ENCODE measurements at regions not wholly inside any gene's neighbourhood (a gene's known extent, or its start where the extent isn't known, plus 50 kb on each side); places are given as distances from the start of the nearest gene placed in this dataset.

DNA sequence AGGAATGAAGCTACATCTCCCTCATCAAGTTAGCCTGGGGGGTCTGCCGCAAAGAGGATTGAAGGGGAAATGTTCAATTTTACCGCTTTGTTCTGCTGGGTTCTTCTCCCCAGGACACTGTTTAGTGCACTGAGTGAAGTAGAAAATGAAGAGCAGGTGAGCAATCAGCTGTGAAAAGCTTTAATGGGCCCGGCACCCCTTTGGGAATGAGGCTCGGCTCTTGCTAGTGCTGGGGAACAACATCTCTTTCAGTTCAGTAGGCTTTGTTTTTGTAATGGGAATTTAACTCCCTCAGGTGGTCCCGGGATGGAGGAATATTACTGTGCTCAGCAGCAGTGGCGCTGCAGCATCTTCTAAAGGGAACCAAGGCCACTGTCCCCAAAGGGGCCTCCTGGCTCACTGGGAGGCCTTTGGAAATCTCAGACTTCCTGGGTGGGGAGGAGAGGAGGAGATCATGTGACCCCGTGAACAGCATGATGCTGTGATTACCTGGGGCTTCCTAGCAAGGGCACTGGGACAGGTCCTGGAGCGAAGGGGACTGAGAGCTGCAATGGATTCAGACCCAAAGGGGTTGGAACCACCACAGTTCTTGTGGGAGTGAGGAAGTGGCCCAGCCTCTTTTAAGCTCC lies 85.2 kb upstream of the MAX start:
- DNase-seq, result no peak

DNA sequence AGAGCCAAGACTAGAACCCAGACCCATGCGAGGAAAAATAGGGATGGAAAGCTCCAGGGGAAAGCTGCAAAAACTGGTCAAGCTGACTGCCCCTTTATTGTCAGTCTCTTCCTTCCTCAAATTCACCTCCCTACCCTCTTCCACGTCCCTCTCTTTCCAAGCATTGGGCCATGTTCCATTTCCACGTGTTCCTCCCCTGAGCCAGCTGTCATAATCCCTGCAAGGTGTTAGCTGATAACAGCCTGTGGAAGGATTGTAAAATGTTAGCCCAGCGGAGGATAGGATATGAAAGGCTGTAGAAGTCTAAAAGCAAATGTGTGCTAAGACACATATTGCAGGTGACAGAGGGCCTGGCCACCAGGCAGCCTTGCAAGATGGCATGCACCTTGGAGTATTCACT lies 88.0 kb upstream of the MAX start:
- no peak for DNase-seq

DNA sequence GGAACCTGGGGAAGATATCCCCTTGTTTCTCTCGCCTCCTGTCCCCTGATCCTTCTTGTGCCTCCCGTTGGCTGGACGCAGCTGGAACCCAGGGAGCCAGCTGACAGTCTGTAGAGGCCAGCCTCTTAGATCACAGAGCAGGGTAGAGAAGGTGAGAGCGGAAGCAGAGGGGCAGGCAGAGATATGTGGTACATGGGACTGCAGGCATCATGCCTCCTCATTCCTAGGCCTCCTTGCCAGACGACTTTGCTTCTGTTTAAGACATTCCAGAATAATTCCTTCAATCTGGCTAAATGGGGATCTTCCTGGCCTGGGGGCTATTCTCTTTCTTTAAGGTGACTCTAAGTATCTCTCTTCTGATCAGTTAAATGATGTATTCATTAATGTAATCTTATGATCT lies 89.4 kb upstream of the MAX start:
- DNase-seq, result no peak

DNA sequence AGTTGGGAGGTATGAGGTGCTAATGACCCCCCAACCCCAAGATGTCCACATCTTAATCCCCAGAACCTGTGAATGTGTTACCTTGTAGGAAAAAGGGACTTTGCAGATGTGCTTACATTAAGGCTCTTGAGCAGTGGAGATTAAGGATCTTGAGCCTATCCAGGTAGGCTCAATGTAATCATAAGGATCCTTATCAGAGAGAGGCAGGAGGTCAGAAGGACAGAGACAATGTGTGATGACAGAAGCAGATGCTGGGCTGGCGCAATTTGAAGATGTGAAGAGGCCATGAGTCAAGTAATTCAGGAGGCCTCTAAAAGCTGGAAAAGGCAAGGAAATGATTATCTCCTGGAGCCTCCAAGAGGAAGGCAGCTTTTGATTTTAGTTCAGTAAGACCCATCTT lies 90.4 kb upstream of the MAX start:
- no peak for DNase-seq

DNA sequence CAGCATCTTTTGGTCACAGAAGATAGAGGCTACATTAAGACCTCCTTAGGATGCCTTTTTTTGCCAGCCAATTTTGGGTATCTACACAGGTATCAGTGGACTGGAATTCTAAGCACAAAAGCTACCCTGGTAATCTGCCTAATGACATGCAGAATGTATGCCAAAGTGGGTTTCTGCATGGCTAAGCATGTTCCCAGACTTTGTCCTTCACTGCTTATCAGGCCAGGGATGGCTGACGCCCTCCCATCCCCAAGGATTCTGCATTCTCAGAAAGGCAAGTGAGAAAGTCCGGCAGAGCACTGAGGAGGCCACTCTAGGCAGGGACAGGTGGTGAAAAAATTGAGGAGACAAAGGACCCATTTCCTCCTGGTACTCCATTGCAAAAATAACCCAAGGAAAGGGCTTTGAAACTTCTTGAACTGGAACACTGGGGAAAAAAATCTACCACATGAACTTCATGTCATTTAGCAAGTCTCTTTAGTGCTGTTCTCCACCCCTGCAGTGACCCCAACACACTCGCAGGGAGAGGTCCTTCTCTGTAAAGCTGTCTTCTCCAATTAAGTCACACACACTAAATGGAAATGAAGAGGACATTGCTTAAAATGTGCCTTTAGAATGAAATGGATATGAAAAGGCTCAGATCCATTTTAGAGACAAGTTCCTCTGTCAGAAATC lies 91.7 kb upstream of the MAX start:
- DNase-seq, result no peak

DNA sequence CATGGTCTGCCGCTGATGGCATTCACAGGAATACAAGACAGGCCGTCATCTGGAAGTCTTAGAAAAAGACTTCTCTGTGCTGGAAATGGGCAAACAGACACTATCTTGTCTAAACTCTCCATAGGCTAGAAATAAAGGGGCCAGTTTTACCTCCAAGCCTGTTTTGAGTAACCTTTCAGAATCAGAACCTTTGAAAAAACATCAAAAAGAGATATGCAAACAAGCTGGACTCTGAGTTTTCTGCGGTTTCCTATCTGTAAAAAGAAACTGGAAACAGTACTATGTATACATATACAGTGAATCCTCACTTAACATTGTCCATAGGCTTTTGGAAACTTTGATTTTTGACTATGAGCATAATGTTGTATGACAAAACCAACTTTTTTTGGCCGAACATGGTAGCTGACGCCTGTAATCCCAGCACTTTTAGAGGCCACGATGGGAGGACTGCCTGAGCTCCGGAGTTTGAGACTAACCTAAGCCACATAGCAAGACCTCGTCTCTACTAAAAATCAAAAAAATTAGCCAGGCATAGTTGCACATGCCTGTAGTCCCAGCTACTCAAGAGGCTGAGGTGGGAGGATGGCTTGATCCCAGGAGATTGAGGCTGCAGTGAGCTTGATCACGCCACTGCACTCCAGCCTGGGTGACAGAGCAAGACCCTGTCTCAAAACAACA lies 92.9 kb upstream of the MAX start:
- no peak for DNase-seq

DNA sequence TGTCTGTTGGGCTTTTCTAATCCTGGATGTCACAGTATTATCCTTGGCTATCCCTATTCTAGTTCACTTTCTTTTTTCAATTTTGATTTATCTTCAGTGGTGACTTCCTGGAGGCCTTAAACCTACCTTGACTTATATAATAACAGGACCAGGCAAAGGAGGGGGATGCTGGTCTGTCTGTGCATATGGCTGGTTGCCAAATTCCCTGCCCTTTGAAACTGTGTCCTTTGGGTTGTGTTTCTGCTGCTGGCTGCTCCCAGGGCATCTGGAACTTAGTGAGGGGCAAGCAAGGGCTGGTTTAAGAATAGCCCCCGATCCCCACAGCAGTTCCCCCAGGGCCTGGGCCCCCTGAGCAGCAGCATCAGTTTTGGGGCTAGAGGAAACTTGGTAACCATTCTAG lies 96.0 kb upstream of the MAX start:
- no peak for DNase-seq

DNA sequence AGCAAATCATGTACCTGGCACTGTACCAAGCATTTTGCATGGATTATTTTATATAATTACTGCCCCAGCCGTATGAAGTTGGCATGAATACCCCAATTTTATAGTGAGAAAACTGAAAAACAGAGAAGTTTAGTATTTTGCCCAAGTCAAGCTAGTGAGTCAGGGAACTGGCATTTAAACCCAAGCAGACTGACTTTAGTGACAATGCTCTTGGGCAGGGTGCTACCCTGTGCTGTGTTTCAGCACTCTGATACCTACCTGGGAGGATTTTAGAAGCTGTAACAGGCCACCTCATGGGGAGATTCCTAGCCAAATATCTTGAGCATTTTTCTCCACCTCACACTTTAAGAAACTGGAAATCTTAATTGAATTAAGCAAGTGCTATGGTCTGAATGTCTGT lies 98.1 kb upstream of the MAX start:
- DNase-seq, result no peak

DNA sequence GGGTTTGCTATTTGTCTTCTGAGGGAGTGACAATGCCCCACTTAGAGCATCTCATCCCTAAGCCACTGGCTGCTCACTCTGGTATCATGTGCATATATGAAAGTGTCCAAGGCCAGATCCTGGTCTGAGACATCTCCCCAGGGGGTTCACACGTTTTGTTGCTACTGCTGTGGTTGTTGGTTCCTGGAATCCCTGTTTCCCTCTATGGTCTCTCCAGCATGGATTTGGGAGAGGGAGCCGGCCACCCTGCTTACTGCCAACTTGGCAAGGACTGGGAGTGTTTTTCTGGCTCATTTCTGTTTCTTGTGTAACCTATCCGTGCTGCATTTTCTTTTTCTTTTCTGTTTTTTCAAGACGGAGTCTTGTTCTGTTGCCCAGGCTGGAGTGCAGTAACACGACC lies 101.3 kb upstream of the MAX start:
- no peak for DNase-seq

DNA sequence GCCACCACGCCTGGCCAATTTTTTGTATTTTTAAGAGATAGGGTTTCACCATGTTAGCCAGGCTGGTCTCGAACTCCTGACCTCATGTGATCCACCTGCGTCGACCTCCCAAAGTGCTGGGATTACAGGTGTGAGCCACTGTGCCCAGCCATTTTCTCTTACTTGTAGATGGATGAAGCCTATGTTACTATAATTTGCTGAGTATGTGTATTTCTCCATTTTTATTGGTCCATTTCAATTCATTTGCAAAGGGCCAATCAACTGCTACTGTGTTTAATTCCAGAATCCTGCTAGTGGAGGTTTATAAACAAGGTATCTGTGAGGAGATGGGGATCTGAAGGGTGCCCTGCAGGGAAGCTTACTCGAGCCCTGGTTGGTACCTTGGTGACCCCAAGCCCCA lies 101.7 kb upstream of the MAX start:
- DNase-seq, result no peak

DNA sequence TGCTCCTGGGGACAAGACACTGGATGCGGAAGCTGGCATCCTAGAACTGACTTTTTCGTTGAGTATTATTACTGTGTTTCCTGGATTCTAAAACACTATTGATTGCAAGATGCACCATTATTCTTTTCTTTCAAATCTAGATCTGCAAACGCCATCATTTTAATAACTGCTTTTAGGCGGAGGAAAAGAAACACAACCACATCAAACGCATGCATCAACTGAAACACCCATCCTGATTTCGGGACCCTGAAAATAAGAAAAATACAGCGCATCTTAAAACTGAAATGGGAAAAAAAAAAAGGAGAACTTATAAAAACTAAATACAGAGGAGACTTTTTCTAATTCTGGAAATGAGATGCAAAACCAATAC lies 103.7 kb upstream of the MAX start:
- no peak for DNase-seq

DNA sequence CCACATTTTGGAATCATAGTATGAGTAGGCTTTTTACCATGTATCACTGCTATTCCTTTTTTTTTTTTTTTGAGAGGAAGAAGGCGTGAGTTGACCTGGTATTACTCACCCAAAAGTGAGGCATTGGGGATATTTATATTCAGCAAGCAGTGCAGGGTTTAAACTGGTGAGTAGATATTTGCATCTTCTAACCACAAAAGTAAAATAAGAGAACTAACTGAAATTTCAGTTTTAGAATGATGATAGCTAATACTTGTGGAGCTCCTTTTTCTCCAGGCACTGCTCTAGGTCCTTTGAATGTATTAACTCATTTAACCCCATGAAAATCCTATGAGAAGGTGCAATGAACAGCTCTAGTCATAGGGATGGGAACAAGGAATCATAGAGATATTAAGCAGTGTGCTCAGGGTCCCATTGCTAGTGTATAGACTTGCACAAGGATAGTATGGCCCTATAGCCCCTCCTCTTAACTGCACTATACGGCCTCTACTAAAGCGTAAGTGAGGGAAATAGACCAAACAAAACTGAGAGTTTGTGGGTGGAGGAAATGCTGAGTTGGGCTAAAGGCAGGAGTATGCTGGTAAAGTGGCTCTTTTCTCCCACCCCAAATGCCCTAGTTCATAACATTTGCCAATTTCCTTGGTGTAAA lies 104.3 kb upstream of the MAX start:
- no peak for DNase-seq

DNA sequence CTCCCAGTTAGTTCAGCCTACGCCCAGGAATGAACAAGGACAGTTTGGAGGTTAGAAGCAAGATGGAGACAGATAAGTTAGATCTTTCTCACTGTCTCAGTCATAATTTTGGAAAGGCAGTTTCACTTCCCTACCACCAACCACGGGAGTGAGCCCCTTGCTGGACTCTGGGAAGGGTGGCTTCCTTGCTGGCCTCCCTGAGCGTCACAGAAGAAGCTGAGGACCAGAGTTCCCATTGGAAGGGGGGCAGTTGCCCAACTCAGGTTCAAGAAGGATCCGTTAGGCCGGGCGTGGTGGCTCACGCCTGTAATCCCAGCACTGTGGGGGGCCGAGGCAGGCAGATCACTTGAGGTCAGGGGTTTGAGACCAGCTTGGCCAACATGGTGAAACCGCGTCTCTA lies 106.2 kb upstream of the MAX start:
- no peak for DNase-seq

DNA sequence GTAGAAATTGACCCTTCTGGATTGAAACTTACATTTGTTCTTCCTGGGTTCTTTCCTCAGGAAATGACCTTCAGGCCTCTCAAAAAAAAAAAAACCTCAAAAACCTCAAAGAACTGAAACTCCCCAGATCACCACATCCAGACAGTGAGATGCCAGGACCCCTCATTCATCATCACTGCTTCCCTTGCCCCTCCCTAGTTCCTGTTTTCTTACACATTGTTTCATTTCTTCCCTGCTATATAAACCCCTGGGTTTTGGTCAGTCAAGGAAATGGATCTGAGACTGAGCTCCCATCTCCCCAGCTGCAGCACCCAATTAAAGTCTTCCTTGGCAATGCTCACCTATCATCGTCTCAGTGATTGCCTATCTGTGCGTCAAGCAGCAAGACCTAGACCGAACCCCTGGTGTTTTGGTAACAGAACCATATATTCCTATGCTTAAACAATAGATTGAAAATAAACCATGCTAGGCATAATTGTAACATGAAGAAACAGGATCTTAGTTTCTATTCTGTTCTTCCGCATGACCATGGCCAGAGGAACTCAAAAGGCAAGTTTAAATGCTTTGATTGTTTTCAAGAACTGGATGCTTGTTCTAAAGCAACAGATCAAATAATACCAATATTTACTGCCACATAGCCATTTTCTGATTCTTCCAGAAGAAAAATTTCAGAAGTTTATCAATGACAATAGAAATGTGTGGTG lies 108.0 kb upstream of the MAX start:
- peak; percentile 50 for DNase-seq

DNA sequence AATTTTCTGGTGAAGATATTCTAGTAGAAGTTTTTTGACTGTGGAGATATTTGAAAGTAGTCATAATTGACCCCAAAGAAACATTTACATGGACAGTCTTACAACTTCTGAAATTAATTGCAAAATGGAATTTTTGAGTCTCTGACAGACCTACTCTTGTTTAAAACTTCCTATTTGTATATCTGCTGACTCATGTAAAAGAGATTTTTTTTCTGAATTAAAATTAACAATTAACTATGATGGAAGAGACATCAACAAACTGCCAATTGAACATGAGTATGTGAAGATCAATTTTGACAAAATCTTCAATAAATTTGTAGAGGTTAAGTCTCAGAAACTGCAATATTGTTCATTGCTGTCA lies 108.5 kb upstream of the MAX start:
- DNase-seq, result no peak

DNA sequence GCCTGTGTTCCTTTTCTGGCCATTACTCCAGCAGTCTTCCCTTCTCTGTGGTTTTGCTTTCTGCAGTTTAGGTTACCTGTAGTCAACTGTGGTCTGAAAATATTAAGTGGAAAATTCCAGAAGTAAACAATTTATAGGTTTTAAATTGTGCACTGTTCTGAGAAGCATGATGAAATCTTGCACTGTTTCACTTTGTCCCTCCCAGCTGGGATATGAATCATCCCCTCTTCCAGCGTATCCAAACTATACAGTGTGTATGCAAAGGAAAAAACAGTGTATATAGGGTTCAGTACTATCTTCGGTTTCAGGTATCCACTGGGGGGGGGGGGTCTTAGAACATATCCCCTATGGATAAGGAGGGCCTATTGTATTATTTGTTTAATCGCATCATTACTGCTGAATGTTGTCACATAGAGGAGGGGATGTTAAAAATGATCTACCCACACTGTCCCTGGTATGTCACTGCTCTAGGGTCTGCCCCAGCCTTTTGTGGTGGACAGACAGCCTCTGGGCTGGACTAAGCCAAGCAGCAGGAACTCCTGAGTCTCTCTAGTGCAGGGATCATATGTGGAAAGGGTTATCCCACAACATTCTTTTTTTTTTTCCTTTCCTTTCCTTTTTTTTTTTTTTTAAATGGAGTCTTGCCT lies 109.1 kb upstream of the MAX start:
- no peak for DNase-seq

DNA sequence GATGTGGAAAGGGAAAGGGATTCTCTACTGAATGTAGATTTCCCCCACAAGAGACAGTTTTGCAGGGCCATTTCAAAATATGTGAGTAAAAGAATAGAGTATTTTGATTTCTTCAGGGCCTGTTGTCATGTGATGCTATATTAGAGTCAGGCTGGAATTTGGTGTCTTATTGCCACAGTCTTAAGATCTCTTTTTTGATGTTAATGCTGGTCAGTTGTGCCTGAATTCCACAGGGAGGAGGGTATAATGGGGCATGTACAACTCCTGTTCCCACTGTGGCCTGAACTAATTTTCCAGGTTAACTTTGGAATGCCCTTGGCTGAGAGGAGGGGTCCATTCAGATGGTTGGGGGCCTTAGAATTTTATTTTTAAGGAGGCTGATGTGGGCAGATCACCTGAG lies 111.0 kb upstream of the MAX start:
- DNase-seq, result no peak

DNA sequence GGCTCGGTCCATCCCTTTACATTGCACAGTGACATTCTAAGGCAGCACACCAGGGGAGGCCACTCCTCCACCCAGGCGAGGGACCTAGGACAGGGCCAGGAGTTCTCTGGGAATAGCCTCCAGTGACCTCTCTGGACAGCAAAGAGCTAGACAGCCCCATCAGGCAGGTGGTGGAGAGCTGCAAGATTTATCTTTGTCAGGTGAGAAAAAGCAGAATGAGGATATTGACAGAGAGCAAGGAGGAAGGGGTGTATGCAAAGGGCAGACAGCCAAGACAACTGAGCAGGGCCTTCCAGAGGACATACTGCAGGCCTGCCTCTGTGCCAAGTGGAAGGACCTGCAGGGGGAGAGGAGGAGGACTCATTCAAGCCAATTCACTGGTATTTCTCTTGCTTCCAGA lies 112.4 kb upstream of the MAX start:
- no peak for DNase-seq

DNA sequence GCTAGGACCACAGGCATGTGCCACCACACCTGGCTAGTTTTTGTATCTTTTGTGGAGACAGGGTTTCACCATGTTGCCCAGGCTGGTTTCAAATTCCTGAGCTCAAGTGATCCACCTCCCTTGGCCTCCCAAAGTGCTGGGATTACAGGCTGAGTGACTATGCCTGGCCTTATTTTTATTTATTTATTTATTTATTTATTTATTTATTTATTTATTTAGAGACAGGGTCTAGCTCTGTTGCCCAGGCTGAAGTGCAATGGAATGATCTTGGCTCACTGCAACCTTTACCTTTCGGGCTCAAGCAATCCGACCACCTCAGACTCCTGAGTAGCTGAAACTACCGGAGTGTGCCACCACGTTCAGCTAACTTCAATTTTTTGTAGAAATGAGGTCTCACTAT lies 117.0 kb upstream of the MAX start:
- DNase-seq, result no peak

DNA sequence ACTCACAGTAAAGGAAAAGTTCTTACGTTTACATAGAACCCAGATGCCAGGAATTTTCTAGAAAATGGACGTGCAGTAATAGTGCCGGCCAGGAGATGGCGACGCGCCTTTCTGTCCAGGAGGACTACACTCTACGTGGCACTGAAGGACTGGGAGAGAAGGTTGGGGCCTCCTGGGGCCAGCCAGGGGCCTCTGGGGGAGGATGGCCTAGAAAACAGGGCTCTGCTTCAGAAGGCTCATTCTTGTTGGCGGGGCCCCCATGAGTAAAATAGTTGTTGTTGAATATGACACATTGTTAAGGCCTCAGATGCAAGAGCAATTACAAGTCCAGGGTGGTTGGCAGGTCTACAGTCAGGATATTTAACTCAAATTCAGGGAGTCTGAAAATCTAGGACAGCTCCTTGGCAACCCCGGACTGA lies 120.1 kb upstream of the MAX start:
- peak; percentile 76 for DNase-seq

DNA sequence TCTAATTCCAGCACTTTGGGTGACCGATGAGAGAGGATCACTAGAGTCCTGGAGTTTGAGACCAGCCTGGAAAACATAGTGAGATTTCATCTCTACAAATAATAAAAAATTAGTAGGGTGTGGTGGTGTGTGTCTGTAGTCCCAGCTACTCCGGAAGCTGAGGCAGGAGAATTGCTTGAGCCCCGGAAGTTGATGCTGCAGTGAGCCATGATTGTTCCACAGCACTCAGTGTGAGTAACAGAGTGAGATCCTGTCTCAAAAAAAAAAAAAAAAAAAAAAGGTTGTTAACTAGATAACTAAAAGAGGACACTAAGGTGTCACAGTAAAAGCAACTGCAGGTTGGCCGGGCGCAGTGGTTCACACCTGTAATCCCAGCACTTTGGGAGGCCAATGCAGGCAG lies 121.3 kb upstream of the MAX start:
- DNase-seq, result no peak

DNA sequence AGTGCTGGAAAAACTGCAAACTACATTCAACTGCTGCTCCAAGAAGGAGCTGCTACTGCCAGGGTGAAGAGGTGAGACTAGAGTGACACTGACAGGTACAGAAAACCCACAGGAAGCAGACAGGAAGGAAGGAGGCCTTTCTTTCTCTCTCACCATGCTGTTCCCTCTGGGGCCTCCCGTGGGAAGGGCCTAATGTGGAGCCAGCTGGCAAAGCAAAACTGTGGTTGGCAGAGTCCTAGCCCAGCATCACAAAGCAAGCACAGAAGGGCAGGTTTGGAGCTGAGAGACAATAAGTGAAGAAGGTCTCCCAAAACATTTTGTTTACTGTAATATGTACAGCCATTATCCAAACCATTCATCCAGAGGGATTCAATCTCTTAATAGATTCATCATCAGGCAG lies 122.5 kb upstream of the MAX start:
- DNase-seq, result no peak

Data from hematopoietic multipotent progenitor cell treated with erythropoietin and hydrocortisone succinate and interleukin-3 and kit ligand, for 8 days (in vitro differentiated cells).